Inflammatory macrophage treated with lipopolysaccharide for 4 hours (primary cell): ENCODE measurements at regions not wholly inside any gene's neighbourhood (a gene's known extent, or its start where the extent isn't known, plus 50 kb on each side); places are given as distances from the start of the nearest gene placed in this dataset.
"Not testable (repeated sequence)": the region's sequence is repeated elsewhere in the genome, so short reads cannot be mapped to it uniquely, and the experiment has no call there.

Experiments used
- DNase-seq: peaks from one replicate; pipeline ENCODE4 v3.0.0-alpha.2; 2020

DNA sequence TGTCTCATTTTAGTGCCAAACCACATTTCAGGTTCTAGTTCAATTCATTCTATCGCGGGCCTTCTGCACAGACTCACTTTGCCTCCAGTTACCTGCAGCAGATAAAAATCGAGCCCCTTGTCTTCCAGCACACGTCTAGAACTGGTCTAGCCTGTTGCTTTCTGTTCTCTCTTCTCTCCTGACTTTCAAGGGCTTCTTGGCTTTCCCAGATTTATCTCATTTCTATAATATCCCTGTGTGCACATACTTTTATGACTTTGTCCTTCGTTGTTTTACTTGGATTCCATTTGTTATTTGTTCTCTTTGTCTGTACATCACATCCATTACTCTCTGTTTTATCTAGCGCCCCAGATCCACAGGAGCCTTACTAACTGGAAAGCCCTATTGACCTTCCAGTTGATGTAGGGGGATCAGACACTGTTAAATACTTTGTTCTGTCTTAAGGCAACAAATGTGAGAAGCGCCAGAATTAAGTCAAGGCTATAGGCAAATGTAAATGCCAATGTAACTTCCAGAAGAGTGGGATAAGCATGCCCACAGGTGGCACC, 284.5 kb upstream of the ADGRL4 start:
- no peak for DNase-seq

DNA sequence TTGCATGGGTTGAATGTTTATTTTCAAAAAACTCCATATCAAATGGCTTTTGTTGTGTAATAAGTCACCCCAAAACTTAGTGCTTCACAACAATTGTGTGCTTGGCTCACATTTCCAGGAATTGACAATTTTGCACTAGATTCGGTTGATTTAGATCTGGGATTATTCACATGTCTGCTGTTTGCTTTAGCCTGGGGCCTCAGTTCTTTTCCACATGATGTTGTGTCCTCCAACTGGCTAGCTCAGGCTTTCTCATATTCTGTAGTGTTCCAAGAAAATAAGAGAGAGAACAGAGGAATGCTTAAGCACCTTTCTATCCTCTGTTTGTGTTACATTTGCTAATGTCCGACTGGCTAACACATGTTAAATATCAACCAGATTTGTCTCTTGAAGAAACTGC, 281.5 kb upstream of the ADGRL4 start:
- DNase-seq: no peak

DNA sequence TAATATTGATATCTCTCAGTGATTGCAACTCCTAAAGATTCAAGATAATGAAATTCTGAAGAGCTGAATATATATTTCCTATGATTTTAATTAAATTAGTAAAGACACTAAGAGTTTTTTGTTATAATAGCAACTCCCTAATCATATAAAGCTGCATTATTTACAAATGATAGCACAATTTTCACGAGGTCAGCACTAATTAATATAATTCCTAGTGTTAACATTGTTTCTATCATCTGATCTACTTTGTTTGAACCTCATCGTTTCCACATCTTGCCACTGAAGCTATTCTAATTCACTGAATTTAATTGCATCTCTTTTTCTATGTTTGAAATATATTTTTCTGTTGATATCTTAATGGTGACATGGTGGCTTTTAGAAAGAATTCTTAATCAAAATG, 279.1 kb upstream of the ADGRL4 start:
- no peak for DNase-seq

DNA sequence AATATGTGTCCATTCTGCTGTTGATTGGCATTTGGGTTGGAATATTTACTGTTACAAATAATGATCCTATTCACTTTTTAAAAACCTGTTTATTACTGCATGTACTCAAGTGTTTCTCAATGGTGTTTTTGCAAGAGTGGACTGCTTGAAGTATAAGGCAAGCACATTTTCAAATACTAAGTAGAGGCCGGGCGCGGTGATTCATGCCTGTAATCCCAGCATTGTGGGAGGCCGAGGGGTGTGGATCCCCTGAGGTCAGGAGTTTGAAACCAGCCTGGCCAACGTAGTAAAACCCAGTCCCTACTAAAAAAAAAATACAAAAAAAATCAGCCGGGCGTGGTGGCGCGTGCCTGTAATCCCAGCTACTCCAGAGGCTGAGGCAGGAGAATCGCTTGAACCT, 276.9 kb upstream of the ADGRL4 start:
- no peak for DNase-seq

GRCh38 chr1:79281442-79281841, 274.9 kb upstream of the ADGRL4 start:
- DNase-seq: no peak

- no peak for DNase-seq
Observed at GRCh38 chr1:79271759-79272158, 265.2 kb upstream of the ADGRL4 start.

DNA sequence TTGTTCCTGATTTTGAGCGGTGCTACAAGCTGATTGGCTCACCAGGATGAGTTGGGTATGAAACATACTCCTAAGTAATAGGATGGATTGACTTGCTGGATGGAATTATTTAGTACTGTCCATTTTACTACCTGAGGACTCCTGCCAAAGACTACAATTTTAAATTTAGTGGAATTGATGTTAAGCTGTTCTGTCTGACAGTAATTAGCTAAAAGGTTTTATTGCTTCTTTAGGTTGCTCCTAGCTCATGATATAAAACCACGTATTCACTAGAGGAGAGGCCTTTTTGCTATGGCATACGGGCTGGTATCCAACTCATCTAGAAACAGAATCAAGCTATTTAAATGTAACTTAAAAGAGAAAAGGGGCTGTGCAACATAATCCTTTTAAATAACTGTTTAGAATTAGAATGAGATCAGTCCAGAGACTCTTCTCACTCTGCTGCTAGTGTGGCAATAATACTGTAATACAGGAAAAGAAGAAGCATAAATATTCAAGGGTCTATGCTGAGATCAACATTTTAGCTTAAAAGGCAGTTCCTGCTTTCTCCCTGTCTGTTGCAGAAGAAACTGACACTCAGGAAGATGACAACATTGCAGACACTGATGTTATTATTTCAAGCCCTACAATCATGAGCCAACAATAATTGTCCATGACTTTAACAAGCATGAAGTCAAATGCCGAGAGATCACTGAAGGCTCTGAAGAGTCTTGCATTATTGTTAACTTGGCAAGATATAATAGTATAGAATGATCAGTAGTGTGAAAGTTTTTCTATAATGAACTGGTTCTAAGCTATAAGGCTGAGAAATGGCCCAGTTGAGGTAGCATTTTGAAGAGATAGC, 258.7 kb upstream of the ADGRL4 start:
- no peak for DNase-seq

GRCh38 chr1:79264285-79264684, 257.8 kb upstream of the ADGRL4 start:
- DNase-seq: no peak

DNA sequence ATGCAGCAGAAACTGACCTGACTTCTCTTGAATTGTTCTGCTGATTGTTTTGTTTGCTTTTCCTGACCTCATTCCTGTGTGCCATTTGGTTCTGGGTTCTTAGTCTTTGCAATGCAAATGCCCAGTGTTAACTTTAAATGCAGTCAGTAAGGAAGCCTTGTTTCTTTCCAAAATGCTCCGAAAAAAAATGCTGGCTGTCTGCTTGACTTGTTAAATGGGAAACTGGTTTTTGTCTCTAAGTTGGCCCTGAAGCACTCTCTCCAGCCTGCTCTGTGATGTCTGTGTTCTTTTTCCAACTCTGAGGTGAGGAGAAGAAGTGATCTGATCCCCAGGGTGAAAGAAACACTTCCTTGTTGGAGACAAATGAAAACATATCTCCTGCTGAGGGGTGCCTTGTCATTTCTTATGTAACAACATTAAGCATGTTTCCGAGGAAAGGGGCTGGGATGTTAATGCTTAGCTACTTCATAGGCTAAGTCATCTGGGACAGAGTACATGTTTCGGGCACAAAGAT, 256.3 kb upstream of the ADGRL4 start:
- no peak for DNase-seq

DNA sequence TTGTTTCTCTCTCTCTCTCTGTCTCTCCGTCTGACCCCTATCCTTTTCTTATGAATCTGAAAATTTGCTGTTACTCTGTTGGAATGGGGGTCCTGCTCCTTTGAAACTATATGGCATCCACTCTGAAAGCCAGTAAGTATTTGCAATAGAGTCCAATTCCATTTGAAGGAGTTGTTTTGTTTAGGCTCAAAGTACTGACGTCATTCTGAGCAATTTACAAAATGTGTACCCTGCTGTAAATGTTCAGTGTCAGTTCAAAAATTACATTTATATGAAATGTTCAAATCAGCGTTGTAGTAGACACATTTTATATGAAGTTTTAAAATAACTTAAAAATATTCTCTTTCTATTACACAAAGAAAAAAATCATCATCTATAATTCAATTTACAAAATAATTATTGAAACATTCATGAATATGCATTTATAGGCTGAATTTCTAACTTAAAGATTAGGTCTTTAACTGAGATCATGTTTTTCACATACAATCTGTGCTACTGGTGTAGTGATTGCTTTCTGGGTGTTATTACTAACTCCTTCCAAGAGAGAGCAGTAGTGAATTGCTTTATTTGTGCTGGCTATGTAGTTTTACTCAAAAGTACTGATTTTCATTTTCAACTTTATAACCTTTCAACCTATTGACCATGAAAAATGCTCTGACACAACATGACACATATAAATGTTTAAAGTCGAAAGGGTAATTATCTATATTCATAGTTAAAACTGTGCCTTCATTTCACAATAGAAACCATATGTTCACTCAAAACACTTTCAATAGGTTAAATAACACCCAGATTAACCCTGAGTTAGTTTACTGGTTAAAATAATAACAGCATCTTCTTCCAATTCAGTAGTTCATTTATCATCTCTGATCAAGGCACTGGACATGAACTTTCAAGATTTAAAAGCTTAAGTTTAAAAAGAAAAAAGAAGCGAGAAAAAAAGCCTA, 253.1 kb upstream of the ADGRL4 start:
- no peak for DNase-seq

- no peak for DNase-seq
Observed at GRCh38 chr1:79255421-79255820, 248.9 kb upstream of the ADGRL4 start.

DNA sequence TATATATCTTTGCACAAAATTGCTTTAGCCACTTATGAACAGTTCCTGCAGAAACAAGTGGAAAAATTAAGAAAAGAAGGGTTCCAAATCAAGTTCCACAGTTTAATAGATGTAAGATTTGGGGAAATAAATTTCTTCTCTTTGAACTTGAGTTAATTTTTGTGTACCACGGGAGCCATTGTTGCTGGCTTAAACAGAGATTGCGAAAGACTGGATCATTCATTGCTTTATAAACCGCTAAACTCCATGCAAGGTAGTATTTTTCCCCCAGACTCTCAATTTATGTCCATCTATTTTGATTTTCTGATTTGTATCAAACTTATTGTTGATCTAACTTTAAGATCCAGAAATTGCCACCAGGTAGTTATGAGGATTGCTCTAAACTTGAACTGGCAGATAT, 246.1 kb upstream of the ADGRL4 start:
- DNase-seq: no peak

DNA sequence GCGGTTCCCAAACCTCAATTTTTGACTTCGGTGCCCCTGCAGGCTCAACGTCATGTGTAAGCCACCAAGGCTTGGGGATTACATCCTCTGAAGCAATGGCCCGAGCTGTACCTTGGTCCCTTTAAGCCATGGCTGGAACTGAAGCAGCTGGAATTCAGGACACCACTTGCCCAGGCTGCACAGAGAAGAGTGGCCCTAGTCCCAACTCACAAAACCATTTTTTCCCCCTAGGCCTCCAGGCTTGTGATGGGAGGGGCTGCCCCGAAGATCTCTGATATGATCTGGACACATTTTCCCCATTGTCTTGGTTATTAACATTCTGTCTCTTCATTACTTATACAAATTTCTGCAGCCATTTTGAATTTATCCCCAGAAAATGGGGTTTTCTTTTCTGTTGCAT, 233.3 kb upstream of the ADGRL4 start:
- no peak for DNase-seq

- no peak for DNase-seq
Observed at GRCh38 chr1:79235301-79236002, 228.9 kb upstream of the ADGRL4 start.

- DNase-seq: no peak
Observed at GRCh38 chr1:79232818-79233217, 226.3 kb upstream of the ADGRL4 start.

DNA sequence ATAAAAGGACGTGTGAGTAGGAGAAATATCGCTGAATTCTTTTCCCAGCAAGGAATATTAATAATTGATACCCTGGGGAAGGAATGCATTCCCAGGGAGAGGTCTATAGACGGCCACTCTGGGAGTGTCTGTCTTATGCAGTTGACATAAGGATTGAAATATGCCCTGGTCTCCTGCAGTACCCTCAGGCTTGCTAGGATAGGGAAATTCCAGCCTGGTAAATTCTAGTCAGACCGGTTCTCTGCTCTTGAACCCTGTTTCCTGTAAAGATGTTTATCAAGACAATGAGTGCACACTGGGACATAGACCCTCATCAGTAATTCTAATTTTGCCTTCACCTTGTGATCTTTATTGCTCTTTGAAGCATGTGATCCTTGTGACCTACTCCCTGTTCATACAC, 224.2 kb upstream of the ADGRL4 start:
- DNase-seq: not testable (repeated sequence)

DNA sequence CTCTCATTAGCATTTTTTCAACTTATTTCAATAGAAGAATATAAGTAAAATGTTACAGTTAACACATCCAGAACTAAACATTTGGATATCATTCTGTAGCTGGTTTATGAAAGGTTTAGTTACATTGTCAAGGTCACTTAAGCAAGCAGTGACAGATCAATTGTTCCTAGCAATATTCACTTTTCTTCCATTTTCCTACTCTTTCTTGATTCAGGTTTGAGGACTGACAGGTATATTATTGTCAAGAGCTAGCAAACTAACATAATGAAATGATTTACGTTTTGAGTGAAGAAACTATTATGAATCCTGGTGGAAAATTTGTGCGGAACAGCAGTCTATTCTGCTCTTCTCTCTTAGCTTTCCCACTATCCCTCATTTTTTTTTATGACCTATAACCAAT, 220.4 kb upstream of the ADGRL4 start:
- DNase-seq: no peak

GRCh38 chr1:79224537-79224936, 218.0 kb upstream of the ADGRL4 start:
- DNase-seq: no peak

DNA sequence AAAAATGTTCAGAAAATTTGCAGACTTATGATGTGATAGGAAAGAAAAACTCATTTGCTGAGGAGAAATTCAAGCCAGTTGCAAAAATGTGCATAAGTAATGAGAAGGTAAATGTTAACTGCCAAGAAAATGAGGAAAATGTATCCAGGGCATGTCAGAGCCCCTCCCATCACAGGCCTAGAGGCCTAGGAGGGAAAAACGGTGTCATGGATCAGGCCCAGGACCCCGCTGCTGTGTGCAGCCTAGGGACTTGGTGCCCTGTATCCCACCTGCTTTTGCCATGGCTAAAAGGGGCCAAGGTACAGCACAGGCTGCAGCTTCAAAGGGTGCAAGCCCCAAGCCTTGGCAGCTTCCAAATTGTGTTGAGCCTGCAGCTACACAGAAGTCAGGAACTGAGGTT, 214.0 kb upstream of the ADGRL4 start:
- no peak for DNase-seq

GRCh38 chr1:79215311-79215710, 208.8 kb upstream of the ADGRL4 start:
- DNase-seq: no peak

GRCh38 chr1:79207786-79208185, 201.3 kb upstream of the ADGRL4 start:
- DNase-seq: no peak

- DNase-seq: no peak
Observed at GRCh38 chr1:79207331-79207730, 200.8 kb upstream of the ADGRL4 start.
